OCI-LY1 (cell line): ENCODE measurements at regions not wholly inside any gene's neighbourhood (a gene's known extent, or its start where the extent isn't known, plus 50 kb on each side); places are given as distances from the start of the nearest gene placed in this dataset.
A peak's percentile ranks its signal among the peaks of the same experiment; 100 is the strongest.

Source experiments
- H2AFZ ChIP-seq: fragments of 200-600 bp; sonication (generic), shearing (Covaris generic); 2 replicates; pipeline ENCODE4 v1.6.0; 2014; ENCODE audit warnings: antibody characterized with exemption, mild to moderate bottlenecking, low read length
- H3F3A ChIP-seq: fragments of 200-600 bp; sonication (generic), shearing (Covaris generic); 2 replicates; pipeline ENCODE4 v1.6.0; 2014; ENCODE audit warnings: mild to moderate bottlenecking, antibody characterized with exemption, low read length, moderate library complexity; ENCODE audit not compliant: insufficient read depth
- H3K27ac ChIP-seq: fragments of 200-600 bp; sonication (generic); 2 replicates; pipeline ENCODE4 v1.5.1; 2014; ENCODE audit warnings: low read length, mixed run types, mild to moderate bottlenecking, low read depth; ENCODE audit not compliant: poor library complexity, severe bottlenecking
- H3K27me3 ChIP-seq: fragments of 200-600 bp; sonication (generic); 2 replicates; pipeline ENCODE4 v1.6.0; 2014; ENCODE audit warnings: antibody characterized with exemption, mild to moderate bottlenecking, low read length, moderate library complexity; ENCODE audit not compliant: insufficient read depth
- H3K36me3 ChIP-seq: fragments of 200-600 bp; sonication (generic); 2 replicates; pipeline ENCODE4 v1.6.1; 2014; ENCODE audit warnings: mild to moderate bottlenecking, antibody characterized with exemption, low read length, moderate library complexity, mixed read lengths; ENCODE audit not compliant: insufficient read depth
- H3K4me1 ChIP-seq: fragments of 200-600 bp; sonication (generic); 2 replicates; pipeline ENCODE4 v1.5.1; 2014; ENCODE audit warnings: mild to moderate bottlenecking, low read length, moderate library complexity; ENCODE audit not compliant: insufficient read depth, severe bottlenecking
- H3K4me2 ChIP-seq: fragments of 200-600 bp; sonication (generic), shearing (Covaris generic); 2 replicates; pipeline ENCODE4 v1.6.1; 2014; ENCODE audit warnings: low read length
- H3K4me3 ChIP-seq: fragments of 200-600 bp; sonication (generic); 2 replicates; pipeline ENCODE4 v1.5.1; 2014; ENCODE audit warnings: low read length, low read depth, mild to moderate bottlenecking, mixed read lengths; ENCODE audit not compliant: poor library complexity, severe bottlenecking
- H3K79me2 ChIP-seq: fragments of 200-600 bp; shearing (Covaris generic); 2 replicates; pipeline ENCODE4 v1.6.1; 2016; ENCODE audit warnings: mixed run types, low read length, mixed read lengths; ENCODE audit not compliant: insufficient read depth
- H3K9ac ChIP-seq: fragments of 200-600 bp; sonication (generic), shearing (Covaris generic); 2 replicates; pipeline ENCODE4 v1.6.1; 2014; ENCODE audit warnings: mild to moderate bottlenecking, low read length, mixed read lengths
- H3K9me2 ChIP-seq: fragments of 200-600 bp; sonication (generic), shearing (Covaris generic); 2 replicates; pipeline ENCODE4 v1.6.1; 2014; ENCODE audit warnings: low read depth, mild to moderate bottlenecking, low read length, mixed read lengths
- H3K9me3 ChIP-seq: fragments of 200-600 bp; shearing (Covaris generic); 2 replicates; pipeline ENCODE4 v1.6.1; 2014; ENCODE audit warnings: low read length, mixed read lengths
- H4K20me1 ChIP-seq: fragments of 200-600 bp; sonication (generic), shearing (Covaris generic); 2 replicates; pipeline ENCODE4 v1.6.0; 2016; ENCODE audit warnings: mild to moderate bottlenecking, low read length; ENCODE audit not compliant: insufficient read depth
- CTCF ChIP-seq: fragments of 200-600 bp; sonication (generic), shearing (Covaris generic); IDR thresholded peaks from 2 replicates; pipeline ENCODE4 v1.5.1; 2017; ENCODE audit warnings: mild to moderate bottlenecking, antibody characterized with exemption, low read length, moderate library complexity, mixed read lengths
- EZH2 ChIP-seq: fragments of 200-600 bp; sonication (generic), shearing (Covaris generic); IDR thresholded peaks from 2 replicates; pipeline ENCODE4 v1.8.0; 2017; ENCODE audit warnings: borderline replicate concordance, mixed run types, mild to moderate bottlenecking, antibody characterized with exemption, low read length, moderate library complexity, mixed read lengths

- Histone ChIP-seq H3K9me2 (no peaks in the 10 kb centered on the region), H3K36me3 (no peaks in the 10 kb centered on the region), H3K9me3 (no peaks in the 10 kb centered on the region), H3K27ac (no peak overlapping the region), H3K79me2 (no peaks in the 10 kb centered on the region), H3K4me3 (no peak overlapping the region), H3K4me2 (no peak overlapping the region), H4K20me1 (no peaks in the 10 kb centered on the region), H3K27me3 (no peaks in the 10 kb centered on the region), H2AFZ (no peak overlapping the region), H3F3A (no peaks in the 10 kb centered on the region), H3K4me1 (peaks cover 32% of the 10 kb centered on the region), H3K9ac (no peak overlapping the region)
- TF ChIP-seq CTCF (no peak), EZH2 (no peak)
Observed at GRCh38 chr1:25035523-25036116, 105.5 kb upstream of the RUNX3 start.

- no peak overlapping the region for H3K9ac ChIP-seq
- H3K4me3 ChIP-seq = no peak overlapping the region
- H3K79me2 ChIP-seq = no peaks in the 10 kb centered on the region
- H3K27me3 ChIP-seq = no peaks in the 10 kb centered on the region
- H3K9me2 ChIP-seq = no peaks in the 10 kb centered on the region
- H2AFZ ChIP-seq = no peak overlapping the region
- H3K9me3 ChIP-seq = no peaks in the 10 kb centered on the region
- H3K4me1 ChIP-seq = peaks cover 33% of the 10 kb centered on the region
- no peak for TF ChIP-seq EZH2
- TF ChIP-seq CTCF = no peak
- H4K20me1 ChIP-seq = no peaks in the 10 kb centered on the region
- H3K36me3 ChIP-seq = no peaks in the 10 kb centered on the region
- no peak overlapping the region for H3K27ac ChIP-seq
- no peak overlapping the region for H3K4me2 ChIP-seq
- no peaks in the 10 kb centered on the region for H3F3A ChIP-seq
Observed at GRCh38 chr1:25034736-25035522, 104.9 kb upstream of the RUNX3 start.

- Histone ChIP-seq H2AFZ (no peak overlapping the region), H3K79me2 (no peaks in the 10 kb centered on the region), H3K27ac (peak overlapping the region; percentile 95), H3K9me3 (no peaks in the 10 kb centered on the region), H3K4me2 (peak overlapping the region; percentile 58; the same call in 1 of the 2 replicates), H3K4me3 (no peak overlapping the region), H3K4me1 (peaks cover 41% of the 10 kb centered on the region), H3F3A (no peaks in the 10 kb centered on the region), H3K36me3 (no peaks in the 10 kb centered on the region), H3K9ac (no peak overlapping the region; the same call in 1 of the 2 replicates), H4K20me1 (no peaks in the 10 kb centered on the region), H3K9me2 (no peaks in the 10 kb centered on the region), H3K27me3 (no peaks in the 10 kb centered on the region)
- no peak for TF ChIP-seq CTCF
- no peak for TF ChIP-seq EZH2
Observed at GRCh38 chr1:25033828-25034705, 104.0 kb upstream of the RUNX3 start.
